ENCODE measurements at regions not wholly inside any gene's neighbourhood (a gene's known extent, or its start where the extent isn't known, plus 50 kb on each side); places are given as distances from the start of the nearest gene placed in this dataset.

DNA sequence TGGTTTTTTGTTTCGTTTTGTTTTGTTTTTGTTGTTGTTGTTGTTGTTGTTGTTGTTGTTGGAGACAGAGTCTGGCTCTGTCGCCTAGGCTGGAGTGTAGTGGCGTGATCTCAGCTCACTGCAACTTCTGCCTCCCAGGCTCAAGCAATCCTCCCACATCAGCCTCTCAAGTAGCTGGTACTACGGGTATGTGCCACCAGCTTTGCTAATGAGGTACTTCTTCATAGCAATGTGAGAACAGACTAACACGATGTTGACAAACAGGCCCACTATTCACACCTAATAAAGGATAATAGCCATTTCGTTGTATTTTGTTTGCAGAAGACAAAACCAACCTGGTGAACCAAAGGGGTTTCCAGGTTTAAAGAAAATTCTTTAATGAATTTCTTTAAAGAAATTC lies 130.9 kb downstream of the DIRAS2 start:
- no peak for DNase-seq
- H3K4me1 ChIP-seq: no peaks in the 10 kb centered on the region
- H3K27ac ChIP-seq: no peak overlapping the region
- H3K27me3 ChIP-seq: no peaks in the 10 kb centered on the region
- TF ChIP-seq, protein P1, sequence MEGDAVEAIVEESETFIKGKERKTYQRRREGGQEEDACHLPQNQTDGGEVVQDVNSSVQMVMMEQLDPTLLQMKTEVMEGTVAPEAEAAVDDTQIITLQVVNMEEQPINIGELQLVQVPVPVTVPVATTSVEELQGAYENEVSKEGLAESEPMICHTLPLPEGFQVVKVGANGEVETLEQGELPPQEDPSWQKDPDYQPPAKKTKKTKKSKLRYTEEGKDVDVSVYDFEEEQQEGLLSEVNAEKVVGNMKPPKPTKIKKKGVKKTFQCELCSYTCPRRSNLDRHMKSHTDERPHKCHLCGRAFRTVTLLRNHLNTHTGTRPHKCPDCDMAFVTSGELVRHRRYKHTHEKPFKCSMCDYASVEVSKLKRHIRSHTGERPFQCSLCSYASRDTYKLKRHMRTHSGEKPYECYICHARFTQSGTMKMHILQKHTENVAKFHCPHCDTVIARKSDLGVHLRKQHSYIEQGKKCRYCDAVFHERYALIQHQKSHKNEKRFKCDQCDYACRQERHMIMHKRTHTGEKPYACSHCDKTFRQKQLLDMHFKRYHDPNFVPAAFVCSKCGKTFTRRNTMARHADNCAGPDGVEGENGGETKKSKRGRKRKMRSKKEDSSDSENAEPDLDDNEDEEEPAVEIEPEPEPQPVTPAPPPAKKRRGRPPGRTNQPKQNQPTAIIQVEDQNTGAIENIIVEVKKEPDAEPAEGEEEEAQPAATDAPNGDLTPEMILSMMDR (IDR thresholded peaks at IDR 0.05): no peak
- TF ChIP-seq POLR2A (IDR thresholded peaks at IDR 0.05): no peak
- intact Hi-C loops (cut with DNase I; ENCODE audit: low total_unique reads): no loop called here
- H3K4me3 ChIP-seq: no peak overlapping the region
- H3K36me3 ChIP-seq: no peaks in the 10 kb centered on the region
- no peaks in the 10 kb centered on the region for H3K9me3 ChIP-seq

GRCh38 chr9:90514877-90515276 lies 127.7 kb downstream of the DIRAS2 start:
- TF ChIP-seq, protein P1 (IDR thresholded peaks at IDR 0.05): no peak
- TF ChIP-seq POLR2A (IDR thresholded peaks at IDR 0.05): no peak
- H3K9me3 ChIP-seq: no peaks in the 10 kb centered on the region
- no peak overlapping the region for H3K27ac ChIP-seq
- no peaks in the 10 kb centered on the region for H3K27me3 ChIP-seq
- no peaks in the 10 kb centered on the region for H3K4me1 ChIP-seq
- H3K4me3 ChIP-seq: no peak overlapping the region
- no peaks in the 10 kb centered on the region for H3K36me3 ChIP-seq
- intact Hi-C loops (cut with DNase I; ENCODE audit: low total_unique reads): no loop called here
- DNase-seq: no peak

DNA sequence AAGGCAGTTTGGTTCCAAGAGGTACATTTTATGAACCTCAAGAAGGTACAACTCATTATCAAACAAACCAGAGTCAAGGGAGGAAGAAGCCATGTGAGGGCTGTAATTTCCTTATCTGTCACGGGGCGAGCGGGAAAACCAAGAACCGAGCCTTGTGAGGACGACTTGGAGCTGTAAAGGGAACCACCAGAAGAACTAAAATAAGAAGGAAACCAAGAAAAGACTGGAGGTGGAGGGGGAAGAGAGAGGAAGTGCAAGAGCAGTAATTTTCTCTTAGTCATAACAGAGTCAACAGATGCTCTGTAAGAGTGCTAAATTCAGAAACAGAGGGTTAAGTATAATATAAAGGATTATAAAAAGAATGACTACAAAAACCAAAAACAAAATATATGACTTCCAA lies 127.1 kb downstream of the DIRAS2 start:
- no peaks in the 10 kb centered on the region for H3K36me3 ChIP-seq
- no peak overlapping the region for H3K27ac ChIP-seq
- intact Hi-C loops (cut with DNase I; ENCODE audit: low total_unique reads): no loop called here
- no peaks in the 10 kb centered on the region for H3K9me3 ChIP-seq
- H3K4me3 ChIP-seq: no peak overlapping the region
- H3K27me3 ChIP-seq: no peaks in the 10 kb centered on the region
- TF ChIP-seq POLR2A (IDR thresholded peaks at IDR 0.05): no peak
- TF ChIP-seq, protein P1 (IDR thresholded peaks at IDR 0.05): no peak
- no peak for DNase-seq
- H3K4me1 ChIP-seq: no peaks in the 10 kb centered on the region

DNA sequence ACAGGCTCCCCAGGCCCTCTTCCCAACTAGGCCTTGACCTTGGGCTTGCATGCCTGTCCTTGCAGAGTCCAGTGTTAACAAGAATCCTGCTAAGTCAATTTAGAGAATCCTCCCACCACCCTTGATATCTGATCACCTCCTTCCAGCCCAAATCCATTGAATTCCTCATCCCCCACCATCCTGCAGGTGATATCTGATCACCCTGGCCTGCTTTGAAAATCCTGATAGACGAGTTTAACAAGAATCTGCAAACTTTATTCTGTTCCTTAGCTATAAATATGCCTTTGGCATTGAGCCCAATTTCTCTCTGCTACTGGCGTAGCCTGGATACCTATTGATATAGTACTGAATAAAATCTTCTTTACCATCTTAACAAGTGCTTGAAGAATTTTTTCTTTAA lies 125.5 kb downstream of the DIRAS2 start:
- no peaks in the 10 kb centered on the region for H3K9me3 ChIP-seq
- H3K27ac ChIP-seq: no peak overlapping the region
- H3K36me3 ChIP-seq: no peaks in the 10 kb centered on the region
- DNase-seq: no peak
- intact Hi-C loops (cut with DNase I; ENCODE audit: low total_unique reads): no loop called here
- H3K4me1 ChIP-seq: no peaks in the 10 kb centered on the region
- no peak overlapping the region for H3K4me3 ChIP-seq
- H3K27me3 ChIP-seq: no peaks in the 10 kb centered on the region
- no peak for TF ChIP-seq POLR2A (IDR thresholded peaks at IDR 0.05)
- TF ChIP-seq, protein P1 (IDR thresholded peaks at IDR 0.05): no peak

DNA sequence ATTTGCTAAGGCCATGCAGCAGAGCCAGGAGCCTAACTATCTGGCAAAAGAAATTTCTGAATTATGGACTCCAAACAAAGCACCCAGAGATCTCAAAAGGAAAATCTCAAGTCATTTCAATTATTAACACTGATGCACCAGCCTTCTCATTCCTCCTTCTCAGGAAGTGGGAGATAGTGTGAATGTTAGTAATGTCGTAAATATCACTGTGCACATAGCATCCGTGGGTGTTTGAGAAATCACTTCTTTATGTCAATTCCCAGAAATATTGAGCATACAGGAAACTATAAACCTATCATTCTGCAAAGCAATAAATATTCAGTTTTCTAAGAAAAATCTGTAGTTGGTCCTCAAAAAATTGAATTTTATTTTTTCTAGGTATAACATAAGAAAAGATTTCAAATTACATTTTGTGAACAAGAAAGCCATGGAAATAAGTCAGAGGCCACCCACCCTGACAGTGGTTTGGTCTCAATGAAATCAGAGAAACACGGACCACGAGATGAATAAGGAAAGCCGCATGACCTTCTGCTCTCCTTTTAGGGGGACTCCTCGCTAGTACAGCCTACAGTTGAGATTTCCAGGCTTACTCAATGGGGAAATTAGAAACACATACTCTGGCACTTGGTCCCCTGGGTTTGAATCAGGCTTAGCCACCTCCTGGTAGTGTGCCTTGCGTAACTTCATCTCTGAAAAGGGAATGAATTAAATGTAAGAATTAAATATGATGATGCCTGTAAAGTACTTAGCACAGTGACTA lies 120.6 kb downstream of the DIRAS2 start:
- Histone ChIP-seq H3K27me3 (no peaks in the 10 kb centered on the region), H3K4me1 (no peaks in the 10 kb centered on the region), H3K9me3 (no peaks in the 10 kb centered on the region), H3K36me3 (no peaks in the 10 kb centered on the region), H3K27ac (no peak overlapping the region), H3K4me3 (no peak overlapping the region)
- no peak for DNase-seq
- TF ChIP-seq POLR2A (IDR thresholded peaks at IDR 0.05): no peak
- TF ChIP-seq, protein P1 (IDR thresholded peaks at IDR 0.05): no peak
- intact Hi-C loops (cut with DNase I; ENCODE audit: low total_unique reads): no loop called here
